ENCODE measurements at regions not wholly inside any gene's neighbourhood (a gene's known extent, or its start where the extent isn't known, plus 50 kb on each side); places are given as distances from the start of the nearest gene placed in this dataset.
"Not testable (repeated sequence)": the region's sequence is repeated elsewhere in the genome, so short reads cannot be mapped to it uniquely, and the experiment has no call there.

- H3K27ac ChIP-seq, result no peak overlapping the region
- DNase-seq, result no peak
- H3K27me3 ChIP-seq, result no peaks in the 10 kb centered on the region
- 94 to 95% methylated on average over 3 to 4 of the region's 4 CpGs for WGBS, 2 donors
- no peak overlapping the region for H3K4me3 ChIP-seq (replicated peaks in 1 of 3)
- no peaks in the 10 kb centered on the region for H3K36me3 ChIP-seq
- no peaks in the 10 kb centered on the region for H3K9me3 ChIP-seq
- TF ChIP-seq POLR2A (IDR thresholded peaks at IDR 0.05) (no peak), CTCF (IDR thresholded peaks at IDR 0.05) (no peak)
- H3K4me1 ChIP-seq, result no peaks in the 10 kb centered on the region
- intact Hi-C loops (cut with DNase I), result no loop called here
These were observed 81.6 kb upstream of the EZR start for GRCh38 chr6:158900663-158901312.

DNA sequence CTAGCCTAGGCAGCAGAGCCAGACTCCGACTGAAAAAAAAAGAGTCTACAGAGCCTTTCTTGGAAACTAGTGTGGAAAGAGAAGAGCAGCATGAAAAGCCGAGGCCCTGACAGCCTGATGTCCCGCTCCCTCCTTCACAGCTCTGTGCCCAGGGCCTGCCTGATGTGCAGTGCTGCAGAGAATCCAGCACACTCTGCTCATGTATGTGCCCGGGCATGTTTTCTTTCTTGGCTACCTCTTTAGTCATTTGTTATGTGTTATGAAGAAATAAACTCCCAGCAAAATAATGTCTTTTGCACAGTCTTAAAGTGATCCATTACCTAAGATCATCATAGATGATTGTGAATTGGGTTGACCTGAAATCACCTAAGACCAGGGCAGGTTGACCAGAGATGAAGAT, 78.1 kb upstream of the EZR start:
- Histone ChIP-seq H3K36me3 (no peaks in the 10 kb centered on the region), H3K4me3 (replicated peaks in 1 of 3) (no peak overlapping the region), H3K27ac (no peak overlapping the region), H3K27me3 (no peaks in the 10 kb centered on the region), H3K9me3 (no peaks in the 10 kb centered on the region), H3K4me1 (no peaks in the 10 kb centered on the region)
- intact Hi-C loops (cut with DNase I), result no loop called here
- TF ChIP-seq CTCF (IDR thresholded peaks at IDR 0.05) (no peak), POLR2A (IDR thresholded peaks at IDR 0.05) (no peak)
- WGBS, 2 donors, result 90 to 91% methylated on average over 4 of the region's 4 CpGs
- DNase-seq, result no peak

GRCh38 chr6:158895661-158896060, 76.5 kb upstream of the EZR start:
- no peak overlapping the region for H3K27ac ChIP-seq
- no peaks in the 10 kb centered on the region for H3K27me3 ChIP-seq
- no peaks in the 10 kb centered on the region for H3K4me1 ChIP-seq
- H3K36me3 ChIP-seq, result no peaks in the 10 kb centered on the region
- intact Hi-C loops (cut with DNase I), result no loop called here
- H3K9me3 ChIP-seq, result no peaks in the 10 kb centered on the region
- no peak for TF ChIP-seq POLR2A (IDR thresholded peaks at IDR 0.05)
- TF ChIP-seq CTCF (IDR thresholded peaks at IDR 0.05), result no peak
- H3K4me3 ChIP-seq (replicated peaks in 1 of 3), result no peak overlapping the region
- WGBS, 2 donors, result 82 to 93% methylated on average over 5 of the region's 5 CpGs
- no peak for DNase-seq

- no peaks in the 10 kb centered on the region for H3K9me3 ChIP-seq
- intact Hi-C loops (cut with DNase I), result no loop called here
- H3K27ac ChIP-seq, result no peak overlapping the region
- H3K36me3 ChIP-seq, result no peaks in the 10 kb centered on the region
- no peak overlapping the region for H3K4me3 ChIP-seq (replicated peaks in 1 of 3)
- TF ChIP-seq CTCF (IDR thresholded peaks at IDR 0.05) (no peak), POLR2A (IDR thresholded peaks at IDR 0.05) (no peak)
- no peak for DNase-seq
- H3K4me1 ChIP-seq, result no peaks in the 10 kb centered on the region
- WGBS, 2 donors, result 84 to 85% methylated on average over 4 of the region's 4 CpGs
- H3K27me3 ChIP-seq, result no peaks in the 10 kb centered on the region
These were observed 75.0 kb upstream of the EZR start for GRCh38 chr6:158894193-158894592.

DNA sequence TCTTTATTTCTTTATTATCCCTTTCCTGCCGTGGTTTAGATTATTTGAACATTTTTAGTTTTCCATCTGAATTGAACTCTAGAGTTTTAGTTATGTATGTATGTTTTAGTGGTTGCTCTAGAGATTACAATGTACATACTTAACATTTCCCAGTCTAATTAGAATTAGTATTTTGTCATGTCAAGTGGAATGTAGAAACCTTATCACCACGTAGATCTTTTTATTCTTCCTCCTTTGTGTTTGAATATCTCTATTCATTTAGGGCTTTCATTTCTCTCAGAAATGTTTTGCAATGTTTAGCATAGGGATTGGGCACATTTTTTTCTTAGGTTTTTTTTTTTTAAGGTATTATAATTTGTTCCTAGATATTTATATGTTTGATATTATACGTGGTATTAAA, 73.1 kb upstream of the EZR start:
- H3K9me3 ChIP-seq, result no peaks in the 10 kb centered on the region
- H3K4me1 ChIP-seq, result no peaks in the 10 kb centered on the region
- H3K27me3 ChIP-seq, result no peaks in the 10 kb centered on the region
- H3K36me3 ChIP-seq, result no peaks in the 10 kb centered on the region
- H3K27ac ChIP-seq, result no peak overlapping the region
- TF ChIP-seq CTCF (IDR thresholded peaks at IDR 0.05), result no peak
- TF ChIP-seq POLR2A (IDR thresholded peaks at IDR 0.05), result no peak
- 67 to 88% methylated on average over 3 of the region's 3 CpGs for whole genome bisulfite sequencing, 2 donors
- no peak for DNase-seq
- H3K4me3 ChIP-seq (replicated peaks in 1 of 3), result no peak overlapping the region
- intact Hi-C loops (cut with DNase I), result no loop called here

DNA sequence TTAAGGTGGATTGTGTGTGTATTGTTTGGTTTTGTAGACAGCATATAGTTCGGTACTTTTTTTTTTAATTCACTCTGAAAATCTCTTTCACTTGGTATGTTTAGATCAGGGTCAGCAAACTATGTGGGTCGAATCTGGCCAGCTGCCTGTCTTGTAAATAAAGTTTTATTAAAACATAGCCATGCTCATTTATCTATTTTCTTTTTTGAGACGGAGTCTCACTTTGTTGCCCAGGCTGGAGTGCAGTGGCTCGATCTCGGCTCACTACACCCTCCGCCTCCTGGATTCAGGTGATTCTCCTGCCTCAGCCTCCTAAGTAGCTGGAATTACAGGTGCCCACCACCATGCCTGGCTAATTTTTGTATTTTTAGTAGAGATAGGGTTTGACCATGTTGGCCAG, 72.4 kb upstream of the EZR start:
- H3K4me3 ChIP-seq (replicated peaks in 1 of 3); intact Hi-C loops (cut with DNase I); H3K27ac ChIP-seq; H3K4me1 ChIP-seq; H3K27me3 ChIP-seq; H3K9me3 ChIP-seq; H3K36me3 ChIP-seq; DNase-seq: not testable (repeated sequence)
- WGBS, 2 donors, result 97 to 98% methylated on average over 6 of the region's 6 CpGs

DNA sequence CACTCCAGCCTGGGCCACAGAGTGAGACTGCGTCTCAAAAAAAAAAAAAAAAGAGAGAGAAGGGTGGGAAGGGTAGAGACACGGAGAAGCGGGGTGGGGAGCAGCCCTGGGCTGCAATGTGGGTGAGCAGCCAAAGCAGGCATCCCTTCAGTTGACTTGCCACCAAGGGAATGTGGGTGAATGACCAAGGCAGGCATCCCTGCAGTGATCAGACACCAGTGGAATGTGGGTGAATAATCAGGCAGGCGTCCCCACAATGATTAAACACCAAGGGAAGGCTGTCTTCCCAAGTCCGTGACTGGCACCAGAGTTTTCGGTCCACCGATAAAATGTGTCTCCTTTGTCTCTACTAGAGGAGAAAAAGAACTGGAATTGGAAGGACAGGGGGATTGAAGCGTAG, 69.0 kb upstream of the EZR start:
- H3K27ac ChIP-seq; intact Hi-C loops (cut with DNase I); H3K27me3 ChIP-seq; H3K36me3 ChIP-seq; DNase-seq; H3K9me3 ChIP-seq; H3K4me1 ChIP-seq; H3K4me3 ChIP-seq (replicated peaks in 1 of 3): not testable (repeated sequence)
- 94 to 95% methylated on average over 8 of the region's 8 CpGs for WGBS, 2 donors

DNA sequence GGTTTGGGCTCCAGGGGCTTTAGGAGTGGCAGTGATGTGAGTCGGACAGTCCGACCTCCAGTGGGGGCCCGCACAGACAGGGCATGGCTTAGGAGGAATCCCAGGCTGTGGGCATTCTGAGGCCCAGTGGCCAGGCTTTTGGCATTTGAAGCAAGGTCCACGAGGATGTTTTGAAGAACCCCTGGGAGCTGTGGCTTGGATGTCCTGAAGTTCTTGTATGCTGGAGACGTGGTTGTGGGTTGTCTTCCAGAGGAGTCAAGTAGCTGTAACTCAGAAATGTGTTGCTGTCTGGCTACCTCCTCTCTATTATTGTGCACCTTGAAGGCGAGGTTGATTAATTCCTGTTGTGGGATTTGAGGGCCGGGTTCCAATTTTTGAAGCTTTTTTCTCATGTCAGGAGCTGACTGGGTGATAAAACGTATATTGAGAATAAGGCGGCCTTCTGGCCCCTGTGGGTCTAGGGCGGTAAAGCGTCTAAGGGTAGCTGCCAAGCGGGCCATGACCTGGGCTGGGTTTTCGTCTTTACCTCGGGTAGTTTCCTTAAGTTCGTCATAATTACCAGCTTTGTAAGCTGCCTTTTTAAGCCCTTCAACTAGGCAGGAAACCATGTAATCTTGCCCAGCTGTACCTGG, 67.3 kb upstream of the EZR start:
- H3K27me3 ChIP-seq; H3K4me3 ChIP-seq (replicated peaks in 1 of 3); H3K36me3 ChIP-seq; H3K9me3 ChIP-seq; DNase-seq; H3K27ac ChIP-seq; H3K4me1 ChIP-seq; intact Hi-C loops (cut with DNase I): not testable (repeated sequence)
- 92 to 93% methylated on average over 15 of the region's 15 CpGs for WGBS, 2 donors
